MM.1S (cell line): ENCODE measurements at regions not wholly inside any gene's neighbourhood (a gene's known extent, or its start where the extent isn't known, plus 50 kb on each side); places are given as distances from the start of the nearest gene placed in this dataset.

Experiments used
- EZH2phosphoT487 ChIP-seq: fragments of 300-600 bp; sonication (generic); IDR thresholded peaks from 2 replicates; pipeline ENCODE4 v1.6.1; 2018; ENCODE audit warnings: antibody characterized with exemption, low read length
- TF ChIP-seq, protein P1 (sequence below): fragments of 300-600 bp; sonication (generic); IDR thresholded peaks from 2 replicates; pipeline ENCODE4 v1.5.1; 2016; ENCODE audit warnings: antibody characterized with exemption, low read length, mixed read lengths

DNA sequence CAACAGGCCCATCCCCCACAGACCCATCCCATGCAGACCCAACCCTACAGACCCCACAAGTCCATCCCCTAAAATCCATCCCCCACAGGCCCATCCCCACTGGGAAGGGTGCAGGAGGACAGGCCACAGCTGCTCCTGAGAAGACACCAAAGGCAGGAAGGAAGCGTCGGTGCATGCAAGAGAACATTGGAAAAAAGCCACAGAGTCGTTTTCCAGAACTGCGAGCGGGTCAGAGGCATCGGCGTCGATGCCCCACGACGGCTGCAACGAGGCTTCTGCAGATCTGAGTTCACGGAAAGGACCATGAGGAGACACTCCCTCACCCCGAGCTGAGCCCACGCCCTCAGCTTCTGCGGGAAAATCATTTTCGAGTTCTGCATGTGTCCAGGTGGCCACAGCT is 59.6 kb upstream of the GALNT9 start:
- TF ChIP-seq, protein P1, sequence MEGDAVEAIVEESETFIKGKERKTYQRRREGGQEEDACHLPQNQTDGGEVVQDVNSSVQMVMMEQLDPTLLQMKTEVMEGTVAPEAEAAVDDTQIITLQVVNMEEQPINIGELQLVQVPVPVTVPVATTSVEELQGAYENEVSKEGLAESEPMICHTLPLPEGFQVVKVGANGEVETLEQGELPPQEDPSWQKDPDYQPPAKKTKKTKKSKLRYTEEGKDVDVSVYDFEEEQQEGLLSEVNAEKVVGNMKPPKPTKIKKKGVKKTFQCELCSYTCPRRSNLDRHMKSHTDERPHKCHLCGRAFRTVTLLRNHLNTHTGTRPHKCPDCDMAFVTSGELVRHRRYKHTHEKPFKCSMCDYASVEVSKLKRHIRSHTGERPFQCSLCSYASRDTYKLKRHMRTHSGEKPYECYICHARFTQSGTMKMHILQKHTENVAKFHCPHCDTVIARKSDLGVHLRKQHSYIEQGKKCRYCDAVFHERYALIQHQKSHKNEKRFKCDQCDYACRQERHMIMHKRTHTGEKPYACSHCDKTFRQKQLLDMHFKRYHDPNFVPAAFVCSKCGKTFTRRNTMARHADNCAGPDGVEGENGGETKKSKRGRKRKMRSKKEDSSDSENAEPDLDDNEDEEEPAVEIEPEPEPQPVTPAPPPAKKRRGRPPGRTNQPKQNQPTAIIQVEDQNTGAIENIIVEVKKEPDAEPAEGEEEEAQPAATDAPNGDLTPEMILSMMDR = no peak
- TF ChIP-seq EZH2phosphoT487 = no peak
